T-helper 17 cell (primary cell): ENCODE measurements at regions not wholly inside any gene's neighbourhood (a gene's known extent, or its start where the extent isn't known, plus 50 kb on each side); places are given as distances from the start of the nearest gene placed in this dataset.
A peak's percentile ranks its signal among the peaks of the same experiment; 100 is the strongest.

Experiments used
- ATAC-seq: fragments of 150-1000 bp; cut with Tn5 transposase; 2 replicates; pipeline ENCODE4 v1.10.0; 2021; ENCODE audit warnings: mild to moderate bottlenecking, moderate library complexity
- DNase-seq, 3 donors: peaks; one replicate each; pipeline versions ENCODE4 v3.0.0 to v3.0.0-alpha.2; 2020 to 2021
- H3K9me3 ChIP-seq: one replicate; pipeline ENCODE4 v1.7.0; 2013; ENCODE audit warnings: low read length, mild to moderate bottlenecking; ENCODE audit not compliant: control insufficient read depth, poor library complexity, severe bottlenecking
- H3K27ac Mint-ChIP-seq: one replicate; pipeline ENCODE4 v1.8.0; 2022; ENCODE audit warnings: mild to moderate bottlenecking, moderate library complexity, mixed read lengths
- H3K27me3 Mint-ChIP-seq: one replicate; pipeline ENCODE4 v1.8.0; 2022; ENCODE audit warnings: mixed read lengths
- H3K36me3 Mint-ChIP-seq: one replicate; pipeline ENCODE4 v1.8.0; 2022; ENCODE audit warnings: low read depth, mixed read lengths
- H3K4me1 Mint-ChIP-seq: one replicate; pipeline ENCODE4 v1.8.0; 2022; ENCODE audit warnings: mild to moderate bottlenecking, mixed read lengths
- H3K4me3 Mint-ChIP-seq: one replicate; pipeline ENCODE4 v1.8.0; 2022; ENCODE audit warnings: mild to moderate bottlenecking, moderate library complexity, mixed read lengths

GRCh38 chr7:36802459-36803135 is 78.3 kb upstream of the AOAH start:
- ATAC-seq, result no peak
- H3K27me3 Mint-ChIP-seq, result peaks cover 5% of the 10 kb centered on the region
- H3K27ac Mint-ChIP-seq, result no peak overlapping the region
- no peak overlapping the region for H3K4me3 Mint-ChIP-seq
- DNase-seq, result no peak
- no peaks in the 10 kb centered on the region for H3K4me1 Mint-ChIP-seq
- no peaks in the 10 kb centered on the region for H3K9me3 ChIP-seq
- H3K36me3 Mint-ChIP-seq, result peaks cover 1% of the 10 kb centered on the region

GRCh38 chr7:36796850-36797536 is 72.7 kb upstream of the AOAH start:
- Mint-ChIP-seq H3K27ac (peak overlapping the region; percentile 43), H3K36me3 (no peaks in the 10 kb centered on the region), H3K4me1 (peaks cover 6% of the 10 kb centered on the region)

GRCh38 chr7:36795451-36796021 is 71.2 kb upstream of the AOAH start:
- Mint-ChIP-seq H3K4me1 (peaks cover 12% of the 10 kb centered on the region), H3K36me3 (peaks cover 2% of the 10 kb centered on the region), H3K4me3 (no peak overlapping the region), H3K27ac (peak overlapping the region; percentile 57), H3K27me3 (no peaks in the 10 kb centered on the region)
- H3K9me3 ChIP-seq, result no peaks in the 10 kb centered on the region
- DNase-seq, result no peak
- ATAC-seq, result no peak

More at GRCh38 chr7:36796850-36797536, 72.7 kb upstream of the AOAH start:
- Mint-ChIP-seq H3K4me3 (no peak overlapping the region), H3K27me3 (no peaks in the 10 kb centered on the region)
- no peaks in the 10 kb centered on the region for H3K9me3 ChIP-seq
- ATAC-seq, result no peak
- no peak for DNase-seq

- Mint-ChIP-seq H3K27me3 (no peaks in the 10 kb centered on the region), H3K36me3 (peaks cover 2% of the 10 kb centered on the region), H3K27ac (peak overlapping the region; percentile 57), H3K4me3 (no peak overlapping the region), H3K4me1 (peaks cover 16% of the 10 kb centered on the region)
- DNase-seq (no peak), ATAC-seq (no peak)
- H3K9me3 ChIP-seq, result no peaks in the 10 kb centered on the region
Observed at GRCh38 chr7:36794689-36795088, 70.4 kb upstream of the AOAH start.

GRCh38 chr7:36792421-36792820 is 68.1 kb upstream of the AOAH start:
- Mint-ChIP-seq H3K27me3 (no peaks in the 10 kb centered on the region), H3K4me1 (peaks cover 34% of the 10 kb centered on the region), H3K36me3 (peaks cover 2% of the 10 kb centered on the region), H3K4me3 (no peak overlapping the region), H3K27ac (no peak overlapping the region)
- DNase-seq, result no peak
- no peaks in the 10 kb centered on the region for H3K9me3 ChIP-seq
- no peak for ATAC-seq

GRCh38 chr7:36790311-36790787 is 66.1 kb upstream of the AOAH start:
- Mint-ChIP-seq H3K36me3 (peaks cover 2% of the 10 kb centered on the region), H3K4me3 (no peak overlapping the region), H3K27ac (peak overlapping the region; percentile 86), H3K4me1 (peaks cover 37% of the 10 kb centered on the region), H3K27me3 (no peaks in the 10 kb centered on the region)
- no peaks in the 10 kb centered on the region for H3K9me3 ChIP-seq
- DNase-seq (no peak), ATAC-seq (no peak)

- no peak for ATAC-seq
Observed at GRCh38 chr7:36788825-36789470, 64.7 kb upstream of the AOAH start.

GRCh38 chr7:36787933-36788378 is 63.7 kb upstream of the AOAH start:
- H3K9me3 ChIP-seq, result no peaks in the 10 kb centered on the region
- ATAC-seq (peak; percentile 62), DNase-seq (no peak)
- peaks cover 2% of the 10 kb centered on the region for H3K36me3 Mint-ChIP-seq
- peak overlapping the region; percentile 86 for H3K27ac Mint-ChIP-seq
- peak overlapping the region; percentile 9 for H3K4me3 Mint-ChIP-seq
- H3K27me3 Mint-ChIP-seq, result no peaks in the 10 kb centered on the region
- peaks cover 45% of the 10 kb centered on the region for H3K4me1 Mint-ChIP-seq

More at GRCh38 chr7:36788825-36789470, 64.7 kb upstream of the AOAH start:
- H3K27me3 Mint-ChIP-seq, result no peaks in the 10 kb centered on the region
- H3K4me1 Mint-ChIP-seq, result peaks cover 45% of the 10 kb centered on the region
- no peak for DNase-seq
- H3K9me3 ChIP-seq, result no peaks in the 10 kb centered on the region
- H3K36me3 Mint-ChIP-seq, result peaks cover 2% of the 10 kb centered on the region
- peak overlapping the region; percentile 36 for H3K4me3 Mint-ChIP-seq
- H3K27ac Mint-ChIP-seq, result peak overlapping the region; percentile 86

GRCh38 chr7:36784991-36785940 is 61.0 kb upstream of the AOAH start:
- Mint-ChIP-seq H3K36me3 (no peaks in the 10 kb centered on the region), H3K27me3 (no peaks in the 10 kb centered on the region), H3K4me1 (peaks cover 46% of the 10 kb centered on the region), H3K27ac (peak overlapping the region; percentile 98), H3K4me3 (peak overlapping the region; percentile 69)
- peak in 2 of 3 donors; percentile 30 to 38 for DNase-seq
- ATAC-seq, result peak; percentile 90
- H3K9me3 ChIP-seq, result no peaks in the 10 kb centered on the region

- Mint-ChIP-seq H3K27me3 (no peaks in the 10 kb centered on the region), H3K4me3 (no peak overlapping the region), H3K36me3 (no peaks in the 10 kb centered on the region), H3K27ac (peak overlapping the region; percentile 39), H3K4me1 (peaks cover 38% of the 10 kb centered on the region)
- DNase-seq, result no peak
- H3K9me3 ChIP-seq, result no peaks in the 10 kb centered on the region
- peak; percentile 46 for ATAC-seq
Observed at GRCh38 chr7:36781011-36781738, 56.9 kb upstream of the AOAH start.

- Mint-ChIP-seq H3K4me1 (peaks cover 30% of the 10 kb centered on the region), H3K27me3 (no peaks in the 10 kb centered on the region), H3K27ac (peak overlapping the region; percentile 96), H3K4me3 (peak overlapping the region; percentile 93), H3K36me3 (no peaks in the 10 kb centered on the region)
- H3K9me3 ChIP-seq, result no peaks in the 10 kb centered on the region
- no peak for DNase-seq
- ATAC-seq, result no peak
Observed at GRCh38 chr7:36777855-36778254, 53.6 kb upstream of the AOAH start.

- Mint-ChIP-seq H3K27ac (peak overlapping the region; percentile 96), H3K4me1 (peaks cover 27% of the 10 kb centered on the region), H3K36me3 (no peaks in the 10 kb centered on the region), H3K27me3 (no peaks in the 10 kb centered on the region), H3K4me3 (peak overlapping the region; percentile 93)
- no peaks in the 10 kb centered on the region for H3K9me3 ChIP-seq
- DNase-seq, result peak in 2 of 3 donors; percentile 8 to 12
- ATAC-seq, result peak; percentile 84
Observed at GRCh38 chr7:36777062-36777461, 52.8 kb upstream of the AOAH start.
